Fibroblast of upper back skin (primary cell): ENCODE measurements at regions not wholly inside any gene's neighbourhood (a gene's known extent, or its start where the extent isn't known, plus 50 kb on each side); places are given as distances from the start of the nearest gene placed in this dataset.
A peak's percentile ranks its signal among the peaks of the same experiment; 100 is the strongest.
"Not testable (repeated sequence)": the region's sequence is repeated elsewhere in the genome, so short reads cannot be mapped to it uniquely, and the experiment has no call there.

ENCODE experiments used
- DNase-seq: peaks from one replicate; pipeline ENCODE4 v3.0.0-alpha.2; 2013

DNA sequence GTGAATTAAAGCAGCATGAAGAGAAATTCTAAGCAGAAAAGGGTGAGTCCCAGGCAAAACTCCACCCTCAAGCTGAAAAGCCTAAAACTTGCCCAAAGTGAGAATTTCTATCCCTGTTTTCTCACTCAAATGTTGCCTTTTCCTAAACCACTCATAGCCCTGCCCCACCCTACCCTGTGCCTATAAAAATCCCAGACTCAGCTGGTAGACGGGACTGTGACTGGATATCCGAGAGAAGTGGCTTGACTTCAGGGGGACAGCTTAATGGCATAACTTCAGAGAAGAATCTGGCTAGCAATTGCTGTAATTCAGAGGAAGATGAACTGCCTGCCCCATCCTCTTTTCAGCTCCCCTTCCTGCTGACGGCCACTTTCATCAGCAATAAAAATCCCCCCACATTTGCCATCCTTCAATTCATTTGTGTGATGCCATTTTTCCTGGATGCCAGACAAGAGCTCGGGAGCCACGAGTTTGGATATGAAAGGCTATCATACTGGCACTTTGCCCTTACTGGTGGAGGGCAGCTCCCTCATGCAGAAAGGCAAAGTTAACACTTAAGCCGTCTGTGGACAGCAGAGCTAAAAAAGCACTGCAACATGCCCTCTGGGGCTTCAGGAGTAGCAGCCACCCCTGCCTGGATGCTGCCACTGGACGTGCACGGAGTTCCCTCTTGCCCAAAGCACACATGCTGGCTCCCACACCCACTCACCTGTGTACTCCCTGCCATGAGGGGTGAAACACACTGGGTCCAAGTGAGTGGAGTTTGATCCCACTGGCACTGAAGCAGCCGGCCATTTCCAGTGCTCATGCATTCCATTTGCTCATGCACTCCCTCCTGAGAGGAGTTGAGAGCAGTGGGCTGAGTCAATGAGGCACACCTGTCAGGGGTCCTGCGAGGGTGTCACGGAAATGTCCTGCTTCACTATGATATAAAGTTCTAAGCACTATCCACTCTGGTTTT, 670.6 kb downstream of the PLOD2 start:
- DNase-seq, result no peak

DNA sequence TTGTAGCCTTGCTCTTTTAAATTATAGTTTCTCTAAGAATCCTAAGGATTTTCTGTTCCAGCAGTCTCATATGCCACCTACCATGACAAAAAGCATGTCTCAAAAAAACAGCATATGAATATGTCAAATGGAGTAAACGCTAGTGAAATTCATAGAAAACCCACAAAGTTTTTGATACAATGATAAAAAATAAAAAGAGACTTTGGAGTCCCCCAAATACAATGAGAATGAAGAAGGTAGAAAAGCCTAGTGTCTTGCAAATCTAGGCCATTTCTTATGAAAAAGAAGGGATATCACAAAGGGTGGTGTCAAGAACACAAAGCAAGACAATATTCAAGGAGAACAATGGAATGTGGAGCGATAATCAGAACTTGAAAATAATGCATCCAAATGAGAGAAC, 668.5 kb downstream of the PLOD2 start:
- no peak for DNase-seq

DNA sequence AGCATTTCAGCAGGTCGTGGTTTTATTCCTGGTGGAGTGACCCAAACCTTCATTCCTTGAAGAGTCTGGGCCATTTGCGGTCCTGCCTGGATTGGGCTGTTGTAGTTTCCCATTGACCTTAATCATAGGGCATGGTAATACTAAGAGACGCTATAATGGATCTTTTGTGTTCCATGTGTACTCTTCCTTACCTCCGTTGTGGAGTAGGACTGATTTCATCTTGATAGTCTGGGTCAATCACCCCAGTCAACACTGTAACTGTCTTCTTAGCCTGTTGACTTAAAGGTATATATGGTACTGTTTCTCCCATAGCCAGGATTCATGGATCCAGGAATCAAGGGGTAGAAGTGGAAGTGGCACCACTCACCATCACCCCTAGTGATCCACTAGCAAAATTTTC, 643.6 kb downstream of the PLOD2 start:
- DNase-seq, result not testable (repeated sequence)

DNA sequence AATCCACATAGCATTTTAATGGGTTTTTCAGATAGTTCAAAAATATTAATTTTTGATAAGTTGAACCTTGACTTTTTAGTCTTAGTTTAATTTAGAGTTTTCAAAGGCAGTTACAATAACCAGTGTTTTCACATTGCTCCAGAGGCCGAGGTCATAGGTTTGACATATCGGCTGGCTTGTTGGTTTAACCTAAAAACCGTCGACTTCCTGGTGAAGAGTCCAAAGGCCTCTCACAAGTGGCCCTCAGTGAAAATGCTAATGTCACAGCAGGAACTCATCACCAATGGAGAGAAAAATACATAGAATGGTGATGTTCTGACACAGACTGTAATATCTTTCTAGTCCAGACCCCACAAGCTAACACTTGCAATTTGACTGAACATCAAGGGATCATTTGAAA, 642.3 kb downstream of the PLOD2 start:
- DNase-seq, result no peak

DNA sequence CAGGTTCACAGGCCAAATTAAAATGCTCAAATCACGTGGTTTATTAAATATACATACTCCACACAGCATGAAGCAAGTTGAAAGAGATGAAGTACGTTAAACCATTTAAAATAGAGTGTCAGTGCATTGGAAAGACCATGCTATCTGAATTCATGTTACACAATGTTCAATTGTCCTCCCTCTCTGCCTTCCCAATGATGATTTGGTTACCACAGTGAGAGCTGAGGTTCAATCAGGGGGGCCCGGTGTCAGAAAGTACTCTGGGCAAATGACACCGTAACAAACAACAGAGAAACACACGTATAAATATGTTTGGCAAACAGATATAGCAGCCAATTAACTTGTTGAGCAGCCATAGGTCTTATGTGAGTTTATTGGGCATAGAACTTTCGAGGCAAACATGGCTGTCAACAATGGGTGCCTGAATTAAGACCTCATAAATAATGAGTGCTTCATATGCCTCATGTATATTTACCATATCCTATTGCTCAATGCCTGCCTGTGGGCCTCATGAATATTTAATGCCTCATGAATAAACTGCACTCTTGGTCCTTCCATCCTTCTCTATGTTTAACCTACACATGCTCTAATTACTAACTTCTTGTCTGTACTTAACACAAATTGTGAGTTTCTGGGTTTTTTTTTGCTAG, 641.5 kb downstream of the PLOD2 start:
- DNase-seq, result no peak

DNA sequence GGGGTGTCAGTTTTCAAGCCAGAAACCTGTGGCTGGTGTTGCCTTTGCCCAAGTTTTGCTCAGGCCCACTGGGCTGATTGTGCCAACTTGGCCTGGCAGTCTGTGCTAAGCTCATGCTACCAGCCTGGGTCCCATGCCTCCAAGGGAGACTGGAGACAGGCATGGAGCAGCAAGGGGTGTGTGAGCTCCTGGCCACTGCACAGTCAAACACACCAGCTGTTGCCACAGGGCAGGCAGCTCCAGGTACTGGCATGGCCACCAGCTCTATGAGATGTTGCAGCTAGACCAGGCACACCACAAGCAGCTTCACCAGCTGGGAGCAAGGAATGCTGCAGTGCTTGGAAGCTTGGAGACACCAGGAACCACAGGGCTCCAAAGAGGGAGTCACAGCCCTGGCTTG, 638.8 kb downstream of the PLOD2 start:
- DNase-seq, result no peak

DNA sequence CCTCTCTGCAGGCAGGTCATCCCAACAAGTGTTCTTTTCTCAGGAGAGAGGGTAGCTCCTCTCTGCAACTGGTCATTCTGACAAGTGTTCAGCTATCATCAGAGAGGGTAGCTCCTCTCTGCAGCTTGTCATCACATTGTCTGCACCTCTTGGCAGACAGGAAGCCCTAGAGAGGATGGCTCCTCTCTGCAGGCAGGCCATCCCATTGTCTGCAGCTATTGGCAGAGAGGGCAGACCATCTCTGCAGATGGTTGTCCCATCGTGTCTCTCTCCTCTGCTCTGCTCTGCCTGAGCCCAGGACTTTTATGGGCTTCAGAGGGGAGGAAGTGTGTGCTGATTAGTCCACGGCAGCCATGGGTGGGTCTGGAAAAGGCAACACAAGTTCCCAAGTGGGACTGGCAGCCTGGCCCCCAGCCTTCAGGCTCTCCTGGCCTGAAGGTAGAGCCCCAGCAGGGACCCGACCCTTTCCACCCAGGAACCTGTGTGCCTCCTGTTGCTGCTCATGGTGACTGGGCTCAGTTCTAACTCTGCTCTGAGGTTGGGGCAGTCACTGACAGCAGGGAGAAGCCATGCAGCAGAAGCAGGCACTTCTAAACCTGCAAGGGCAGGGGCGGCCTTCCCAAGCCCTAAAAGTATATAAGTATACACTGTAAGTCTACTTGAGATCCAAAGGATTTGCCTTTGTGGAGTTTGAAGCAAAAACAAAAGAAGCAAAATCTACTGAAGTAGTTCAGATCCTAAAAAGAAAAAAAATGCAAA, 637.9 kb downstream of the PLOD2 start:
- no peak for DNase-seq

DNA sequence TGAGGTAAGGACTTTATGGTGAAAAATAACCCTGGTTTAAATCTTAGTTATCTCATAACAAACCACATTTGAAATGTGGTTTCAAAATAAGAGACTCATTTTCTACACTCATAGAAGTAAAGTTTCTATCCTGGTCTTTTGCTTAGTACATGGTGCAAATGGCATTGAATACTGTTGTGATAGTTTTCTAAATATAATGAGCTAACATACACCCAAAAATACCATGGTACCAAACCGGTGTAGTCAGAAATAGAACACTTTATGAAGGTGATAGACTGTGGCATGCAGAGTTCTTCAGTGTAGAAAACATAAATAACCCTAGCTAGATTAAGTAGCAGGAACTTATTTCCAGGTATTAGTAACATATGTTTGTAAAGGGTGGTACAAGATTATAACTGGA, 629.4 kb downstream of the PLOD2 start:
- DNase-seq, result no peak

DNA sequence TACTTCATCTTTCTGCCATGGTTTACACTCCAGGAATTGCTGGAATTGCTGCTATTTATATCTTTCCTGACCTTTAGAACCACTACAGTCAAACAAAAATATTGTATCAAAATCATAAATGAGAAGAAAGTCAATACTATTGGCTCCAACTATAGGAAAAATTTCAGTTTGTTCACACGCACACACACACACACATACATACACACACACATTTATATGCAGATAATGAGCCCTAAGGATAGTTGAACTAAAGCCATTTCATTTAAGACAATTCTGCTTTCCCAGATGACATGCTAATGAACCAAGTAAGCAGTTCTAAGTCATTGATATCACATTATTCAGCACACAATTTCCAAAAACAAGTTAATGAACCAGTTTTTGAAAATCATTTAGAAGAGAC, 627.3 kb downstream of the PLOD2 start:
- no peak for DNase-seq

DNA sequence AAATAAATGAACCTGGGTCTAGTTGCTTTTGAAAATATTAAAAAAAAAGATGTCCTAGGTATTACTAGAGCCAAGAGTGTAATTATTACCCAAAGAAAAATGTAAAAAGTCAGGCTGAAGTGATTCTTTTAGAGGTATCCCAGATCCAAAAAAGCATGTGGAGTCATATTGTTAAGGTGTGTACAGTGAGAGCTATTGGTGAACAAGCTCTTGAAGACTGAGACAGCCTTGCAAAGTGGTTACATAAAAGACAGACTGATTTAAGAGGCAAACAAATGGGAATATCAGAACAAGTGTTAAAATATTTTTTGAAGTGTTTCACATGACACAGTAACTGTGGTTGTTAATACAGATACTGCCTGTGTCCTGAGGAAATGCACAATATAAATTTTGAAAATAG, 624.5 kb downstream of the PLOD2 start:
- DNase-seq, result no peak

DNA sequence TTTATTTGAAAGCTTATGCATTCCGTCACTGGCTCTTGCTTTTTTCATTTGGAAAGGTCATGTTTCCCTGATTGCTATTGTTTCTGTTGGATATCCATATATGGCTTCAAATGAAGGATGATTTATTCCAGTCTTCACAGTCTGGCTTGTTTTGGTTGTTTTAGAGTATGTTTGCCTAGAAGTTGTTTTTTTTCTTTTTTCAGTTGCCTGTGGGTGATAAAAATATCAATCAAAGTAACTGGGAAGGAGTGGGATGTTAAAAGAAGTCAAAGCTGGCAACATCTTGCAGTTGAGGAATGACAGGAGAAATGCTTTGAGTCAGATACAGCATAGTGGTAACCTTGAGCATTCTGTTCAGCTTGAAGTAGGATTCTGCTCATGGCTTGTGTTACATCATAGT, 610.5 kb downstream of the PLOD2 start:
- DNase-seq, result no peak

DNA sequence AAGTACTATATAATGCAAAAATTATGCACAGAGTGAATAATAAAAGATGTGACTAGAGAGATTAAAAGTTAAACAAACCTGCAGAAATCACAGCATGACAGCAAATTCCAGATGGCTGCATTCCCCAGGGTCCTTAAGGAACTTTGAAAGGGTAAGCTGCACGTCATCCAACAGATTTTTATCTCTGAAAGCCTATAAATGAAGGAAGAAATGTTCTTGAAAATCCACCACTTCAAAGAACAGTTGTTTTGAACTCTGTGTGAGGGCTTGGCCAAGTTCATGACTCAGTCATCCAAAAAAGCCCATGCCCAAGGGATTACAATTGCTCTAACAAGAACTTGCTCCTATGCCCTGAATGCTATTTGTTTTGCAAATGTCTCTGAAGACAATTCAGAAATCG, 603.6 kb downstream of the PLOD2 start:
- peak; percentile 60 for DNase-seq

DNA sequence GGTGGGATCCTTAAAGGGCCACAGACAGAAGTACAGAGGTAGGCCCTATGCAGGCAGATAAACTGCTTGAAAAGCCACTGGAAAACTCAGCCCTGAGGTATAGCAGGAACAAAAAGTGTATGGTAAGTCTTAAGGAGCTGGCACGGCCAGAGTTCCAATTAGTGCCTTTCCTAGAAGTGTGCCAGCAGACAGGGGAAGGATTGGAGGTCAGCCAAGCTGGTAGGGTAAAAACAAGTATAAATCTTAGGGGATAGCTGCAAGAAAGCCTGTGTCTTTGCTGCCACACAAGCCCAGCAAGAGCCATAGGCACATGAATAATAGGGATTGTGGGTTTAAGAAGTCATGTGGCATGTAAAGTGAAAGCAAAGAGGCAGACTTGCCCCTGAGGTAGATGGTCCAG, 582.5 kb downstream of the PLOD2 start:
- no peak for DNase-seq

DNA sequence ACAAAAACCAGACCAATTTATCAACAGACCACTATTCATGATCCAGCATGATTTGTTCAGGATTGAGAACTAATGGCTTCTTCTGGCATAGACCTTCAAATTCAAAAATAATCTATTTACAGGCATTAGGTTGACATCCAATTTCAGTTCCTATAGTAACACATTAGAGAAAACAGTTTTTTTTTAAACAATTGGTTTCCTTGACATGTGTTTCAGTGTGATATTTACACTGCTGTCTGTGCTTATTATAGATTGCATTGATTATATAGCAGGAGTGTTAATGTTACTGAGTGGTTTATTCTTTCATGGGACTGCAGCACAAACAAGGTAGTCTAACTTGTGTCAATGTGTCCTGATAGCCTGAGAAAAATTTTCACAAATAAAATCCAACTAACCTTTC, 579.3 kb downstream of the PLOD2 start:
- no peak for DNase-seq

DNA sequence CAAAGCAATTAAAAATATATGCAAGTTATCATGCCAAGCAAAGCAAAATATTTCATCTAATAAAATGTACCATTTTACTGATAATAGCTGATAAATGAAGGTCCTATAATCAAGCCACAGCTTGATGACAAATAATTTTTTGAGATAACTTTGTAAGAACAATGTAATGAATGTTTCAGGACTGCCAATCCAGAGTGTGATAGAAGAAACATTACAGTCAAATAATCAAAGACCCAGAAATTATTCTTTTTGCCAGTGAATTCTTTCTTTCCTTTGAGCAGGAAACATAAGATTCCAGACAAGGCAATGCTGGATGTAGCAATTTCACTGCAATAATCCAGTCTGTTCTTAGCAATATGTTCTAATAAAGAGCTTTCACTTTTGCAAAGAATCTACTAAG, 556.1 kb downstream of the PLOD2 start:
- no peak for DNase-seq

DNA sequence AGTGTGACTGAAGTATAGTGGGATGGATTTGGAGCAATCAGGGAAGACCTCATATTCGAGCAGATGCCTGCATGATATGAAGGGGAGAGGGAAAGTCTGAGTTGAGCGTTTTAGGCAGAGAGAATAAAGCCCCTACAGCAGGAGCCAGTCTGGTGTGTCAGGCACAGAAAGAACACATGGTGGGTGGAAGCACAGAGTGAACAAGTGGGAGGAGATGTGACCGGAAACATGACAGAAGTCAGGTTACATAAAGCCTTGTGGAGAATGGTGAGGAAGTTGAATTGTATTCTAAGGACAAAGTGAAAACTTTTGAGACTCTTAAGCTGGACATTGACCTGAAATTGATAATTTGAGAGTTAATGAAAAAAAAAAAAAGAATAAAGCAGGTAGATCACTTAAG, 541.0 kb downstream of the PLOD2 start:
- no peak for DNase-seq

DNA sequence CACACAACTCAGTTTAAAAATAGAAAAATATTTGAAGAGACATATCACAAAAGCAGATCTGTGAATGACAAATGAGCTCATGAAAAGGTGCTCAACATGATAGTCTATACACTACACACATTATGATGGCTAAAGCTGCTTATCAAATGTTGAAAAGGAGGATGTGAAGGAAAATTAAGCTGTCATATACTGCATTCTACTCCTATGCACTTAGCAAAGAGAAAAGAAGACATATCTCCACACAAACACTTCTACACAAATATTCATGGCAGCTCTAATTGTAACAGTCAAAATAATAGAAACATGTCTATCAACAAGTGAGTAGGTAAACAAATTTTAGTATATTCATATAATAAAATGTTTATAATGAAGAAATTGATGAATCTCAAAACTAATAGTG, 540.5 kb downstream of the PLOD2 start:
- no peak for DNase-seq

DNA sequence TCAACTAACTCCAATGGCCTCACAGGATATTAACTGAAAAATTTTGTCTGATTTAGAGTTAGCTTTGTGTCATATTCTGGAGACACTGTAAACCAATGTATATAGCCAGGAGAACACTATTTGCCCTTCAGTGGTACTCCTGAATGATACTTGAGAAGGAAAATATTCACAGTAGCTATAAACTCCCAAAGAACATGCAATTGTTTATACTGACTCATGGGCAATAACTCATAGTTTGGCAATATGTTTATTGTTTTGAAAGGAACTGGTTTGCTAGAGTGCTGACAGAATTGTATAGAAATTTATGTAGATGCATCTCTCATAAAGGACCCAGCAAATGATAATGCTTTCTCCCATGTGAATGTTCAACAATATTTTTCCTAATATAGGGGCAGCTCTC, 537.6 kb downstream of the PLOD2 start:
- no peak for DNase-seq

DNA sequence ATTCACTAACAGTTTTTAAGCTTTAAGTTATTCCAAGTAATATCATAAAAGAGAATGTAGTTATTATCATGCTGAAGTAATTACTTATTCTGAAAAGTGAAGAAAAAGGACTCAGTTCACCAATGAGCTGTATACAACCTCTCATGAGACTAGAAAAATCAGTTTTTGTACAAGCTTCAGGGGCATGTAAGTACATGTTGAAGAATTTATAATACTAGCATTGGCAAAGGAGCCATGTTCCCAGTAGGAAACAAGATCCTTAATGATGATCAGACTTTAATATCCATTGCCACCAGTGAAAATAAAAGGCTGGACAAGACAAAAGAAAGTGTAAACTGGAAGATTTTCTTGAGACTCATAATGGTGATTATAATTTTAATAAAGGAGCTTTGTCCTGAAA, 532.8 kb downstream of the PLOD2 start:
- no peak for DNase-seq

DNA sequence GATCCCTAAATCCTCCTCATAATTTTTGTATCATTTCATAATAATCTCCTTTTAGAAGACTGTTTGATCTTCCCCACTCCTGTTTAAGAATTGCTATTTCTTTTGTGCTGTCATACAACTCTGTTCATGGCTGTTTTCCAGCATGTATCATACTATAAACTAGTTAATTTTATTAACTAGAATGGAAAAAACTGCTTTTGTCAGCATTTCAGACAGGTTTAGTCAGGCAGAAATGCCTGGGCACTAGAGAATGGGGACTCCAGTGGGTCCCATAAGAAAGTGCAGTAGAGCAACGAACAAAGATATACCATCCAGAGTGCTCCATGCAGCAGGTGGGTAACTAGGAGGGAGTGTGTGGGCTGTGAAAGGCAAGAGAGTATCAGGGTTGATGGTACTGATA, 523.9 kb downstream of the PLOD2 start:
- DNase-seq, result no peak

DNA sequence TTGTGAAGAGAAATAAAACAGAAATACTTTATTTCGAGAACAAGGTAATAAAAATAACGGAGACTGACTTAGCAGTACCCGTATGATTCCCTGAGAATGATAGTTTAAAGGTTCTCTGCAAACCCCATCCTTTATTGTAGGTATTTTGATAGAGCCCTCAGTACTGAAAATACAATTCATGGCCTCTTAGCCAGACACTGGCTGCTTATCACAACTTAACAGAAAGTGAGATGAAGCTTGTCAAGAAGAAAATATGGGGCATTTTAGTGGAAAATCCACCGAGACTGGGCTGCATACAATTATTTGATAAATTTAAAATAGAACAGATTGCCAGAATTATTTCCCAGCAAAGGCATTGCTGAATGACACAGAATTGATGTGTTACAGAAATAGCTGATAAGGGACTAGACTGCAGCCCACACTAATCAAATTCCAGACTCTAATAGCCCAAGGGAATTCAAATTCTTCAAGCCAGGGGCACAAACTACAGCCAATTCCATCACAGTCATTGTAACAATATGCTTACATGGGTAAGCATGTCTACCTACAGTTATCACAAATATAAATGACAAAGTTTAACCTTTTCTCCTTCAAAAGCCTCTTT, 521.9 kb downstream of the PLOD2 start:
- peak; percentile 4 for DNase-seq

DNA sequence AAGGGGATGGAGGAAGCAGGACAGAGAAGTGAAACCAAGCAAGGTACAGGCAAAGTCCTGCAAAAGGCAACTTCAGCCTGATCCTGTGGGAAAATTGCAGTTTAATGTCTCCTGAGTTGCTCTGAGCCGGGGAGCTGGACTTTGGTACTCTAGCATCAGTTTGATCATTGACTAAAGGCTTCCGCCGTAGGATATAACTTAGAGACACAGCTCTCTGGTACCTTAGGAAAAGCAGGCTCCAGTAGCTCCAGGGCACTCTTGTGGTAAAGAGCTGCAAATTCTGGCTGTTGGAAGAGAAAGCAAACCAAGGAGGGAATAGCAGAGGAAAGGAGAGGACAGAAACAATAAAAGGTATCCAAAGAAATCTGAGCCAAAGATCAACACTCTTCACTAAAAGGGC, 521.1 kb downstream of the PLOD2 start:
- DNase-seq, result no peak

DNA sequence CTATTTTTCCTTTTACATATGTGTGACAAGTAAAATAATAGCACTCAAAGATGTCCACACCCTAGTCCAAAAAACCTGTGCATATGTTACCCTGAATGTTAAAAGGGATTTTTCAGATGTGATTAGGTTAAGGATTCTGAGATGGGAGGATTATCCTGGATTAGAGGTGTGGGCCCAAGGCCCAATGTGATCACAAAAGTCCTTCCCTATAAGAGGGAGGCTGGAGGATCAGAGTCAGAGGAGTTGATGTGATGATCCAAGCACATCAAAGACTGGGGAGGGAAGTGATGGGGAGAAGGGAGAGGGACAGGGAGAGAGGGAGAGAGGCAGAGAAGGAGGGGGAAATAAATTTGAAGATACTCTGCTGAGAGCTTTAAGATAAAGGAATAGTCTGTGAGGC, 512.6 kb downstream of the PLOD2 start:
- DNase-seq, result no peak
